Amniotic stem cell (primary cell): ENCODE measurements at regions not wholly inside any gene's neighbourhood (a gene's known extent, or its start where the extent isn't known, plus 50 kb on each side); places are given as distances from the start of the nearest gene placed in this dataset.
"Not testable (repeated sequence)": the region's sequence is repeated elsewhere in the genome, so short reads cannot be mapped to it uniquely, and the experiment has no call there.

Experiments
- DNase-seq: peaks from one replicate; lab custom pipeline; 2025; lab: John Stamatoyannopoulos, UW

GRCh38 chr4:107562316-107562715 is 157.7 kb downstream of the PAPSS1 start:
- DNase-seq = no peak

DNA sequence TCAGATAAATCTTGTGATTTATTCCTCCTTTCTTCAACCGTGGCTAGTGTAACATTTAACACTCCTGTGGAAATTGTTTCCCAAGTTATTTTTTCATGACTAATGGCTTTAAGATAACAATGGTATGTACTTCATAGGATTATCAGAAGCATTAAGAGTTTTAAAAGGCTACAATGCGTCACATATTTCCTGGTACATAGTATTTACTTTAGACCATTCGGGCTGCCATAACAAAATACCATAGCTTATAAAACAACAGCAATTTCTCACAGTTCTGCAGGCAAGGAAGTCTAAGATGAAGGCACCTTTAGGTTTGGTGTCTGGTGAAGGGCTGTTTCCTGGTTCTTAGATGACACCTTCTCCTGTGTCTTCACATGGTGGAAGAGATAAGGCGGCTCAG is 158.6 kb downstream of the PAPSS1 start:
- DNase-seq = no peak

- DNase-seq = no peak
These were observed 160.4 kb downstream of the PAPSS1 start for GRCh38 chr4:107559653-107560052.

DNA sequence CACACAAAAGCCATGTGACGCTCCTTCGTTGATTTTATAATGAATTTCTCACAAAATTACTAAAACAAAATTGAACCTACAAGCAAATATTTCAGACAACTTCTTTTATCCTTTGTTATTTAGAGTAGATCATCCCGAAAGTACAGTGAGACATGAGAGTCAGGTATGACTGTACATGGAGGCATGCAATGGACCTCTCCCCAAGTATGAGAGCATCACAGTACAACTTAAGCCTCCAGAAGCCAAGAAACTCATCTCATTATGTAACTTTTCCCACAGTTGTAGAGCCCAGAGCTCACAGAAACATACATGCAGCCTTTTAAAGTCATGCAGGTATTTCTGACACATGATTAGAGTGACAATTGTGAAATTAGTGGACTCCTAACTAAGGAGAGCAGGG is 167.7 kb downstream of the PAPSS1 start:
- no peak for DNase-seq

DNA sequence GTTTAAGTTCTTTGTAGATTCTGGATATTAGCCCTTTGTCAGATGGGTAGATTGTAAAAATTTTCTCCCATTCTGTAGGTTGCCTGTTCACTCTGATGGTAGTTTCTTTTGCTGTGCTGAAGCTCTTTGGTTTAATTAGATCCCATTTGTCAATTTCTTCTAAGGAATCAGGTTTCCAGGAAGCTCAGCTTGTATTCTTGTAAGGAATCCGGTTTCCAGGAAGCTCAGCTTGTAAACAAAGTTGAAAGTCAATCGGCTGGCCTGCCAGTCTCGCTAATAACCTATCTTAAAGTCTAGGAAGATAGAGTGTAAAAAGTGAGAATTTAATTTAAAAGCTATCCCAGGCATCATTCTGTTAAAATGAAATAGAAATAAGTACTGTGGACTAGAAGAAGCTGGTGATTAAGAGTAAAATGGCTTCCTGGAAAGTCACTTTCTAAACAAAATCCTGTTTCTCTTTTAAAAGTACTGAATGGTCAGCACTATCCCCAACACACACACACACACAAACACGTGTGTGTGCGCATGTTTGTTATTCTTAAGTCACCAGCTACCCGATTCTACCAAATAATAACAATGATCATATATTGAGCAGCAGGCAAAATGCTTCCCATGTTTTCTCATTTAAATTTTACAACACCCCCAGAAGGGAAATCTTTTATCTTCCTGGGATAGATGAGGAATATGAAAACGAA is 171.7 kb downstream of the PAPSS1 start:
- no peak for DNase-seq

DNA sequence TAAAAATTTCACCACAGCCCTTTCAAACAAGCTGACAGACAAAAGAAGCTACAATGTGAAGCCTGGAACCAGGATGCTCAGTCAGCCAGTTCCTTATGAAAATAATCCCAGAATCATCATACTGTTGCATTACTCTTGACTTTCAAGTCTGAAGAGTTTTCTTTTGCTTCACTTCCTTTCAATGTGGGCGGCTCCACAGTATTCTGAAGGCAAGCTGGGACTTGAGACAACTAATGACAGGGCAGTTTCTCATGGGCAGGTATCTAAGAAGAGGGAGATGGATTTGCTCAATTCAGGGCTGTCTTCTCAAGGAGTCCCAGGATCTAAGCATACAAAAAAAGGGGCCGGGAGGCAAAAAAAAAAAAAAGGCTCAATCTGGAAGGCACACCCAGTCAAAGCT is 173.4 kb downstream of the PAPSS1 start:
- no peak for DNase-seq

- DNase-seq = no peak
These were observed 178.5 kb downstream of the PAPSS1 start for GRCh38 chr4:107541511-107541910.

DNA sequence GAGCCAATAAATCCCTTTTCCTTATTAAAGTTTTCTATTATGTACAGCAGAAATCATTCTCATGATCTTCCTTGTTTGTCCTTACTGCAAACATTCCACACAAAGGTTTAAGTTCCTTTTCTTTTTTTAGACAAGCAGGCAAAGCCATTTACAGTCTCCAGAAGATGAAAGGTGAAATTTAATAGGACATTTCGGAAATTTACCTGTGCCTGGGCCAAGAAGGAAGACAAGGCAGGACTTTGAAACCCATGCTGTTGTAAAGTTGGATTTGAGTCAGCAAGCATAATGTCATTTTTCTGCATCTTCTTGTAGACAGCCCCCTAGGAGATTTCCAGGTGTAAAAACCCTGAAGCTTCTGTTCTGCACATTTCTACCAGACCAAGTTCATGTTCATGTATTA is 188.1 kb downstream of the PAPSS1 start:
- no peak for DNase-seq

GRCh38 chr4:107520368-107520767 is 199.7 kb downstream of the PAPSS1 start:
- no peak for DNase-seq

DNA sequence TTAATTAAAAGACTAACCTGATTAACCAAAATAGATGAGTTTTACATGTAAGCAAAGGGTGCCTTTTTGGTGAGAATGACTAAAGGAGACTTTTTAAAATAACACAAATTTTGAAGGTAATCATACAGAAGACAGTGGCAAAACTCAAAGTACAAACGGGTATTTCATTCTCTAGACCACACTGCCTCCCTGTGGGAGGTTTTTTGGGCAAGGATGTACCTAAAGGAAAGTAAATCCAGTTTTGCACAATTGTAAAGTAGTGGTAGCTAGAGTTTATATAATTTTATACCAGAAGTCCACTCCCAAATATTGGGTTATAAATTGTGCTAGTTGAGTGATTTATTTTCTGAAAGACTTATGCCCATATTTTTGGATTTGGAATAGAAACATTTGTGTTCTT is 201.0 kb downstream of the PAPSS1 start:
- DNase-seq = peak; percentile 43

DNA sequence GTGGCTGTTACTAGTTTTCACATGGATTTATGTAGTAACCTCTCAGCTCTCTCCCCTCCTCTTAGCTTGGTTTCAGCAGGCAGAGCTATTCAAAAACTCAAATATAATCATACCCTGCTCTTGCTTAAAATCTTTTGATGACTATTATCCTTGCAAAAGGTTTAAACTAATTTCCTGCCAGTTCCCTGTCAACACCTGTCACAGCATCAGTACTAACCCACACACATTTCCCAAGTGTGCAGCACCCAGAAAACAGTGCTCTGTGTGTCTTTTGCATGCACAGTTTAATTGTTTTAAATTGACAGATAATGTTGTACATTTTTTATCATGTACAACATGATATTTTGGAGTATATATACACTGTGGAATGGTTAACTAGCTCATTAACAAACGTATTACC is 202.0 kb downstream of the PAPSS1 start:
- DNase-seq = no peak

DNA sequence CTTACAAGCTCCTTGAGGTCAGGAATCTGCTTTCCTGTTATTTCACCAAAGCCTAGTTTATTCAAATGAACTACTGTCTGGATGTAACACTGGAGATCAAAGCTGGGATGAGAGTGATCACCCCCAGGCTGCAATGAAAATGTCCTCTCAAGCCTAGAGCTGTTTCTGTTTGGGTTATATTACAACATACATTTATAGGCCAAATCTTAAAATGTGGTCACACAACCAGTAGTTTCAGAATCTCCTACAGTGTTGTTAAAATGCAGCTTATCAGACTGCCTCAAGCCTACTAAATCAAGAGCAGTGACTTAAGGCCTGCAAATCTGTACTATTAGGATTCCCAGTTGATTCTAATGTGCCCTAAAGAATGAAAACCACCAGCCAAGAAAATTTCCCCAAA is 207.5 kb downstream of the PAPSS1 start:
- no peak for DNase-seq

- no peak for DNase-seq
These were observed 210.4 kb downstream of the PAPSS1 start for GRCh38 chr4:107509615-107510014.

DNA sequence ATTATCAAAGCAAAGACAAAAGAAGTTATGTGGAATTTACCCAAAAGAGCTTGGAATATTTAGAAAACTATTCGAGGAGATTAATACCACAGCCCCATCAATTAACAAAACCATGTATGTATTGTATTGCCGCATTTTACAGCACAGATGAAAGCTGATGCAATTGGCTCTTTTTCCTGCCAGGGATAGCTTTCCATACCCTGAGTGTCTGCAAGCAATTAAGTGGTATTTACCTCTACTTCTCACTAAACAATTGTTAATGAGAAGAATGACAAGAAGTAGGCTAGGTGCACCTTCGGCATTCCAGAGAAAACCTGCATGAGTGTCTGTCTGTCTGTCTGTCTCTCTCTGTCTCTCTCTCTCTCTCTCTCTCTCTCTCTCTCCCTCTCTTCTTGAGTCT is 219.5 kb downstream of the PAPSS1 start:
- no peak for DNase-seq

- DNase-seq = no peak
These were observed 223.0 kb downstream of the PAPSS1 start for GRCh38 chr4:107497054-107497453.

DNA sequence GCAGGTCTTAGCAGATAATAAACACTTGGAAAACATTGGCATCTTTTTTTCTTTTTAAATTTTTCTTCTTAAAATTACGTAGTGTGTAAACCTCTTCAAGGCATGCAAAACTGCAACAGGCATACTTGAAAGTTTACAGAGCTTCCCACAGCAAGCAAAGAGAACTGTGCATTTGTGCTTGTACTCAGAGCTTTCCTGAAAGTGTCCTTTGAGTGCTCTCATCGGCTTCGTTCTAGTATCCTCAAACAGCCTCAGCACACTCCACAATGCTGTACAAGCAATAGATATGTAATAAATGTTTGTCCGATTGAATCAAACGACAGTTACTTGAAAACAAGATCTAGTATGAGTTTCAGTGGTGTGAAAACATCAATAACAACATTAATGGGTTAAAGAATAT is 227.5 kb downstream of the PAPSS1 start:
- DNase-seq = no peak

- DNase-seq = no peak
These were observed 229.9 kb downstream of the PAPSS1 start for GRCh38 chr4:107490116-107490515.

DNA sequence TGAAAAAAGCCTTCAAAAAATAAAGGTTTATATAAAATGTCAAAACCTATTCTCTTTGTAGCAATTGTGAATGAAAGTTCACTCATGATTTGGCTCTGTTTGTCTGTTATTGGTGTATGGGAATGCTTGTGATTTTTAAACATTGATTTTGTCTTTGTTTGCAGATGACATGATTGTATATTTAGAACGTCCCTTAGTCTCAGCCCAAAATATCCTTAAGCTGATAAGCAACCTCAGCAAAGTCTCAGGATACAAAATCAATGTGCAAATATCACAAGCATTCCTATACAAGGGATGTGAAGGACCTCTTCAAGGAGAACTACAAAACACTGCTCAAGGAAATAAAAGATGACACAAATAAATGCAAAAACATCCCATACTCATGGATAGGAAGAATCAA is 236.4 kb downstream of the PAPSS1 start:
- DNase-seq = not testable (repeated sequence)

- DNase-seq = no peak
These were observed 237.5 kb downstream of the PAPSS1 start for GRCh38 chr4:107482546-107482945.

- no peak for DNase-seq
These were observed 241.6 kb downstream of the PAPSS1 start for GRCh38 chr4:107478327-107478980.

DNA sequence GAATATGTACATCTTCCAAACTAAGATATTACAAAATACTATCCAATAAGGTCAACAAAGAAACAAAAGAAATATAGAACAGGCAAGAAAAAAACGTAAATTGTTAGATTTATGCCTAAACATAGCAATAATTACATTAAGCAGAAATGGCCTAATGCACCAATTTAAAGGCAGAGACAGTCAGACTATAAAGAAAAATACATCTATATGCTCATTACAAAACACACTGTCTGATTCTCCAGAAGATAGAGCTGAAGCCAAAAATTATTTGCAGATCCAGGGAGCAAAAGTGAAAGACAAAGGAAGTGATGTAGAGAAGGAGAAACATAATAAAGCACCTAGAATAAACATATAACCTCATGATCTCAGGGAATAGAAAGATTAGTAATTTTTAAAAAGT is 246.9 kb downstream of the PAPSS1 start:
- no peak for DNase-seq

DNA sequence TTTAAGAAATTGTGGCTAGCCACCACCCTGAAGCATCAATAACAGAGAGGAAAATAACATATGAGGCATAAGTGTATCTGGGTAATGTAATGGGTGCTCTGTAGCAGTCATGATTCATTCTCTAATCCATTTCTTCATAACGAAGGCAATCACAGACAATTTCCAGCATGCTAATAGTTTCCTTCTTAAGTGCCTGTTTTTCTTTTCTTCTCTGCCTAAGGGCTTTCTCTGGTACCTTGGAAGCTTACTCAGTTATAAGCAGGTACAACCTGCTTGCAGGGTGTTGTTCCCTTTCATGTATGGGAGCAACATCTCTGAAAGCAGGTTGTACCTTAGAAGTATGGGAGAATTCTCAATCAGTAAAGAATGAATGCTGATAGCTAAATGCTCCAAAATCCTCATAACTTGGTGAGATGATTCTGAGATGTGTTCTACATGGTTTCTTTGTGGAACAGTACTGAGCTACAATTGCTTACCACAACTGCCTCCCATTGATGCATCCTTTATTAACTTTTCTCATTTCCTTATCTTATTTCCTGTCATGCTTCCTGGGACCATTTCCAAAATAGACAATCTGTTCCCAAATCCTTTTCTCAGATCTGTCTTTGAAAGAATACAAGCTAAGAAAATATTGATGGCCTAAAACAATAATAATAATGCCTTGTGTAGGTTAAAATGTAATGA is 247.6 kb downstream of the PAPSS1 start:
- no peak for DNase-seq

DNA sequence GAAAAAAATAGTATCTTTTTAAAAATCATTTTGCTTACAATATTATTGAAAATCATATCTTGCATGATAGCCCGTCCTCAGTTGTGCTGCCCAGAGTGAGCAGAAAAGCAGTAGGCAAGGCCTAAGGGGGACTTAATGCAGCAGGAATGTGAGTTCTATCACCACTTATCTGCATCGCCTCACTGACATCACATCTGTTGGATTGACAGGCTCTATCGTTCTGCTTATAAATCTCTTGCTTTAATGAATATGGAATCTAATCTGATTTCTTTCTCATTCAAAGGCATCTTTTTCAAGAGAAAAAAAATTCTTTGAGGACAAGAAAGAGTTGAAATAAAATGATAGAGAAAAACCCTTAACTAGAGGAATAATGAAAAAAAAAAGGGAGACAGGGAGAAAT is 249.9 kb downstream of the PAPSS1 start:
- DNase-seq = no peak
